HepG2 (cell line): ENCODE measurements at regions not wholly inside any gene's neighbourhood (a gene's known extent, or its start where the extent isn't known, plus 50 kb on each side); places are given as distances from the start of the nearest gene placed in this dataset.

Experiments
- ATAC-seq: fragments of 200-7000 bp; cut with Tn5 transposase; 3 replicates; pipeline ENCODE4 v1.9.1; 2020; ENCODE audit warnings: mild to moderate bottlenecking, moderate library complexity
- BruUV-seq: library from RNA; stranded (reverse); fragments of 400-500 nt; replicated peaks from 2 replicates; lab custom pipeline; 2021; lab: Mats Ljungman, UMichigan
- CTCF ChIA-PET: fragments of 300-600 bp; formaldehyde crosslinking; extraction: SDS; loops from one replicate; lab custom pipeline; 2021; ENCODE audit warnings: low total read pairs, inconsistent platforms, low intra/inter-chr PET ratio; lab: Yijun Ruan, JAX
- POLR2A ChIA-PET: fragments of 350-600 bp; sonication (Branson Sonifier 250); formaldehyde crosslinking; loops from one replicate; lab custom pipeline; 2020; ENCODE audit warnings: antibody characterized with exemption, inconsistent platforms; lab: Yijun Ruan, JAX
- DNase-seq: peaks from one replicate; pipeline ENCODE4 v3.0.0-alpha.2; 2015; ENCODE audit warnings: low spot score
- FAIRE-seq: peaks from 3 replicates; lab custom pipeline; 2011; peaks lifted over from hg19 to GRCh38; lab: Jason Lieb, UNC
- H2AFZ ChIP-seq: one replicate; pipeline ENCODE4 v1.6.1; 2011; ENCODE audit warnings: low read length, inconsistent platforms
- H3K27ac ChIP-seq: fragments of 300-600 bp; 3 replicates; pipeline ENCODE4 v1.8.0; 2011; ENCODE audit warnings: mixed run types, mild to moderate bottlenecking, mixed read lengths, low read length, inconsistent platforms; ENCODE audit not compliant: insufficient read depth; ENCODE audit errors: extremely low read length
- H3K27me3 ChIP-seq, 2 experiments: fragments of 200-600 bp in 1 of 2; 2 replicates in 1 of 2; 3 replicates in 1 of 2; pipeline versions ENCODE4 v1.6.0 to v1.8.0; 2011; ENCODE audit warnings: low read length in 2 of 2, mild to moderate bottlenecking in 2 of 2, moderate library complexity in 2 of 2, inconsistent platforms in 1 of 2; ENCODE audit not compliant: insufficient read depth in 2 of 2, control insufficient read depth in 1 of 2
- H3K36me3 ChIP-seq, 2 experiments: fragments of 200-600 bp in 1 of 2; replicated peaks in 1 of 2; 2 replicates in 1 of 2; 3 replicates in 1 of 2; pipeline versions ENCODE4 v1.5.1 to v1.8.0; 2011; ENCODE audit warnings: low read length in 2 of 2, inconsistent platforms in 1 of 2; ENCODE audit not compliant: insufficient read depth in 2 of 2, control insufficient read depth in 1 of 2
- H3K4me1 ChIP-seq: 2 replicates; pipeline ENCODE4 v1.5.1; 2012; ENCODE audit warnings: low read length, inconsistent platforms; ENCODE audit not compliant: insufficient read depth
- H3K4me2 ChIP-seq: 2 replicates; pipeline ENCODE4 v1.6.0; 2011; ENCODE audit warnings: low read depth, low read length, inconsistent platforms
- H3K4me3 ChIP-seq, 3 experiments: fragments of 200-600 bp in 1 of 3; sonication (generic), shearing (Covaris generic) in 1 of 3; replicated peaks in 1 of 3; 2 replicates each; pipeline ENCODE4 v1.5.1; 2011 to 2016; ENCODE audit warnings: low read length in 3 of 3, inconsistent platforms in 2 of 3, low read depth in 2 of 3, mild to moderate bottlenecking in 2 of 3, control low read depth in 1 of 3, mixed read lengths in 1 of 3; ENCODE audit not compliant: insufficient read depth in 1 of 3
- H3K79me2 ChIP-seq: one replicate; pipeline ENCODE4 v1.6.1; 2011; ENCODE audit warnings: low read length, inconsistent platforms; ENCODE audit not compliant: insufficient read depth
- H3K9ac ChIP-seq: 2 replicates; pipeline ENCODE4 v1.6.0; 2011; ENCODE audit warnings: mild to moderate bottlenecking, low read depth, low read length, inconsistent platforms; ENCODE audit not compliant: insufficient read depth
- H3K9me3 ChIP-seq: 2 replicates; pipeline ENCODE4 v1.5.1; 2012; ENCODE audit warnings: mild to moderate bottlenecking, low read length
- H4K20me1 ChIP-seq: 2 replicates; pipeline ENCODE4 v1.6.0; 2011; ENCODE audit warnings: inconsistent platforms, mild to moderate bottlenecking, low read length, moderate library complexity; ENCODE audit not compliant: insufficient read depth
- CBX5 ChIP-seq: sonication (generic); formaldehyde crosslinking; IDR thresholded peaks from 2 replicates; pipeline ENCODE4 v1.4.0; 2020; ENCODE audit warnings: missing genetic modification reagents, borderline replicate concordance
- FOSL1 ChIP-seq: sonication (generic); formaldehyde crosslinking; IDR thresholded peaks from 2 replicates; pipeline ENCODE4 v1.9.0; 2021; ENCODE audit warnings: missing genetic modification reagents, borderline replicate concordance
- FOXA3 ChIP-seq: IDR thresholded peaks from 2 replicates; pipeline ENCODE4 v1.6.1; 2016; ENCODE audit warnings: missing genetic modification reagents, missing compliant biosample characterization
- HNRNPH1 ChIP-seq: fragments of 200-400 bp; formaldehyde crosslinking; optimal IDR thresholded peaks from 2 replicates; pipeline ENCODE3; 2017; ENCODE audit warnings: mild to moderate bottlenecking, low read depth, low read length
- HOXA3 ChIP-seq: sonication (generic); formaldehyde crosslinking; IDR thresholded peaks from 2 replicates; pipeline ENCODE4 v1.5.0; 2020; ENCODE audit warnings: missing genetic modification reagents
- NFYB ChIP-seq: sonication (generic); formaldehyde crosslinking; IDR thresholded peaks from 2 replicates; pipeline ENCODE4 v1.4.0; 2020; ENCODE audit warnings: missing genetic modification reagents
- PBX3 ChIP-seq: sonication (generic); formaldehyde crosslinking; IDR thresholded peaks from 2 replicates; pipeline ENCODE4 v1.8.1; 2023; ENCODE audit warnings: missing genetic modification reagents, inconsistent platforms, borderline replicate concordance
- UBTF ChIP-seq: sonication (generic); formaldehyde crosslinking; IDR thresholded peaks from 2 replicates; pipeline ENCODE4 v1.4.0; 2020; ENCODE audit warnings: mild to moderate bottlenecking, missing genetic modification reagents
- ZFY ChIP-seq: sonication (generic); formaldehyde crosslinking; IDR thresholded peaks from 2 replicates; pipeline ENCODE4 v1.4.0; 2020; ENCODE audit warnings: missing genetic modification reagents
- ZNF629 ChIP-seq: sonication (generic); formaldehyde crosslinking; conservative IDR thresholded peaks from 2 replicates; pipeline ENCODE4 v1.5.0; 2020; ENCODE audit warnings: missing genetic modification reagents
- WGBS: methylation state at CpG from one replicate; pipeline ENCODE4 v1.1.6; 2017; ENCODE audit warnings: low lambda C conversion rate; 5-methylcytosine and 5-hydroxymethylcytosine counted together
- in situ Hi-C: cut with HindIII; loops from 2 replicates; pipeline ENCODE4 v1.10.0; 2017; ENCODE audit warnings: low pct_unique_long_range_greater_than_20kb; ENCODE audit not compliant: extremely low pct_ligation_motif_present
- intact Hi-C: fragments of 100-400 bp; cut with micrococcal nuclease; formaldehyde crosslinking; loops from one replicate; pipeline ENCODE4 v1.10.0; 2022; ENCODE audit not compliant: unreplicated experiment
- TF ChIP-seq, protein P1 (sequence below): sonication (generic); formaldehyde crosslinking; IDR thresholded peaks from 2 replicates; pipeline ENCODE4 v1.8.0; 2022; ENCODE audit warnings: low read depth, missing genetic modification reagents

DNA sequence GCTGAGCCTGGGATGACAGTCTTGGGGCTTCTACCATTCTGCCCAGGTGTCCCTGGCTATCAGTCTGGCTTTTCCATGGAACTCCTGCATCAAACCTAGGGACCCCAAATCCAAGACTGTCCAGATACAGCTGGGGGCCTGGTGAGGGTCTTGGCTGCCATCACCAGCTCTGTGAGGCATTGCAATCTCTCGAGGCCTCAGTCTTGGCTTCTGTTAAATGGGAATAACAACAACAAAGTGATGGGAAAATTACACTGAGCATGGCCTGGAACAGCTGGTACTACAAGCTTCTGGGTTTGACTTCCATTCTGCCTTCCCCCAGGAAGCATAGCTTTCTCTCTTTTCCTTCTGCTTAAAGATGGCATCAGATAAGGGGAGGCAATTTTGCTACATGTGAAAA is 50.0 kb upstream of the LCTL start:
- no peak overlapping the region for H3K4me2 ChIP-seq
- no peak overlapping the region for H3K4me3 ChIP-seq
- ChIA-PET CTCF (no interaction called here), POLR2A (no interaction called here)
- FAIRE-seq (no peak), ATAC-seq (no peak), DNase-seq (no peak)
- no peaks in the 10 kb centered on the region for H3K9me3 ChIP-seq
- 70% methylated on average over 1 of the region's 1 CpG for WGBS
- peaks cover 0 to 2% of the 10 kb centered on the region in 2 experiments; a peak in 2 of 5 replicates for H3K27me3 ChIP-seq
- intact Hi-C loops (loop anchor here (5.0 kb wide), 1 partner anchor 156 kb away; no protein-coding TSS in a partner anchor), in situ Hi-C loops (loop anchor here (5.0 kb wide), 1 partner anchor 86 kb away; the partner anchor contains the start of gene SMAD6)
- H4K20me1 ChIP-seq: no peaks in the 10 kb centered on the region
- no peaks in the 10 kb centered on the region for H3K79me2 ChIP-seq
- H3K36me3 ChIP-seq: no peaks in the 10 kb centered on the region
- H2AFZ ChIP-seq: no peak overlapping the region
- TF ChIP-seq, protein P1, sequence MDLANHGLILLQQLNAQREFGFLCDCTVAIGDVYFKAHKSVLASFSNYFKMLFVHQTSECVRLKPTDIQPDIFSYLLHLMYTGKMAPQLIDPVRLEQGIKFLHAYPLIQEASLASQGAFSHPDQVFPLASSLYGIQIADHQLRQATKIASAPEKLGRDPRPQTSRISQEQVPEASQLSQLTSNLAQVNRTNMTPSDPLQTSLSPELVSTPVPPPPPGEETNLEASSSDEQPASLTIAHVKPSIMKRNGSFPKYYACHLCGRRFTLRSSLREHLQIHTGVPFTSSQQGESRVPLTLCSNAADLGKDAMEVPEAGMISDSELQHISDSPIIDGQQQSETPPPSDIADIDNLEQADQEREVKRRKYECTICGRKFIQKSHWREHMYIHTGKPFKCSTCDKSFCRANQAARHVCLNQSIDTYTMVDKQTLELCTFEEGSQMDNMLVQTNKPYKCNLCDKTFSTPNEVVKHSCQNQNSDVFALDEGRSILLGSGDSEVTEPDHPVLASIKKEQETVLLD: no peak
- TF ChIP-seq ZNF629 (CRISPR knock-in tag): peak; percentile 80
- H3K4me1 ChIP-seq: peaks cover 29% of the 10 kb centered on the region
- H3K27ac ChIP-seq: no peak overlapping the region
- BruUV-seq: no TSS peak
- no peak overlapping the region for H3K9ac ChIP-seq

- Histone ChIP-seq H2AFZ (peak overlapping the region; percentile 34), H3K4me3 (peak overlapping the region; percentile 26 to 54 (median 27); a peak in 4 of 6 replicates), H3K4me2 (peak overlapping the region; percentile 76), H3K9me3 (no peaks in the 10 kb centered on the region), H3K27me3 (peaks cover 2 to 4% of the 10 kb centered on the region in 2 experiments; a peak in 3 of 5 replicates), H3K4me1 (peaks cover 20% of the 10 kb centered on the region), H3K9ac (0 out of 2 replicates have a peak overlapping the region, but pooled peaks have one; percentile 50), H3K36me3 (no peaks in the 10 kb centered on the region), H4K20me1 (no peaks in the 10 kb centered on the region), H3K79me2 (no peaks in the 10 kb centered on the region), H3K27ac (peak overlapping the region; percentile 34)
- DNase-seq: peak; percentile 36
- ChIA-PET CTCF (interaction anchor here (2.2 kb wide), 1 partner anchor 236 kb away, joined by 9 read pairs; no protein-coding TSS in a partner anchor), POLR2A (interaction anchor here (0.6 to 1.2 kb wide), 2 partner anchors 84 to 154 kb away, joined by 3 read pairs; no protein-coding TSS in a partner anchor)
- 11% methylated on average over 13 of the region's 15 CpGs for WGBS
- in situ Hi-C loops (loop anchor here (5.0 kb wide), 1 partner anchor 85 kb away; the partner anchor contains the start of gene SMAD6), intact Hi-C loops (loop anchor here (5.0 kb wide), 1 partner anchor 155 kb away; no protein-coding TSS in a partner anchor)
- BruUV-seq: no TSS peak
- peak; percentile 32 for FAIRE-seq
- peak; percentile 75 for ATAC-seq
- TF ChIP-seq CBX5 (CRISPR knock-in tag) (no peak), UBTF (CRISPR knock-in tag) (peak; percentile 32; the same call in 1 of the 2 replicates), NFYB (CRISPR knock-in tag) (no peak), ZFY (CRISPR knock-in tag) (peak; percentile 80), PBX3 (CRISPR knock-in tag) (no peak), HNRNPH1 (no peak), FOSL1 (CRISPR knock-in tag) (no peak), FOXA3 (CRISPR knock-in tag) (peak; percentile 87), HOXA3 (0 out of 2 replicates have a peak, but pooled peaks have one; percentile 29)
Measured at GRCh38 chr15:66617137-66618090, 51.6 kb upstream of the LCTL start.
